GM06990 (cell line): ENCODE measurements at regions not wholly inside any gene's neighbourhood (a gene's known extent, or its start where the extent isn't known, plus 50 kb on each side); places are given as distances from the start of the nearest gene placed in this dataset.

ENCODE experiments used
- DNase-seq: peaks from one replicate; pipeline ENCODE4 v3.0.0-alpha.2; 2011; ENCODE audit not compliant: insufficient read length; ENCODE audit errors: extremely low read depth
- H3K27me3 ChIP-seq: replicated peaks from 2 replicates; pipeline ENCODE4 v1.6.0; 2011; ENCODE audit warnings: low read length; ENCODE audit not compliant: control insufficient read depth, insufficient read depth
- H3K36me3 ChIP-seq: 2 replicates; pipeline ENCODE4 v1.5.1; 2011; ENCODE audit warnings: low read length; ENCODE audit not compliant: control insufficient read depth, insufficient read depth
- H3K4me3 ChIP-seq: replicated peaks from 2 replicates; pipeline ENCODE4 v1.5.1; 2011; ENCODE audit warnings: low read depth, mild to moderate bottlenecking, control low read depth, low read length
- TF ChIP-seq, protein P1 (sequence below): IDR thresholded peaks from 2 replicates; pipeline ENCODE4 v1.5.1; 2011; ENCODE audit warnings: low read length, control low read depth, mild to moderate bottlenecking, inconsistent platforms; ENCODE audit not compliant: insufficient read depth, poor library complexity, severe bottlenecking

- Histone ChIP-seq H3K27me3 (no peaks in the 10 kb centered on the region), H3K4me3 (no peak overlapping the region), H3K36me3 (no peaks in the 10 kb centered on the region)
- TF ChIP-seq, protein P1, sequence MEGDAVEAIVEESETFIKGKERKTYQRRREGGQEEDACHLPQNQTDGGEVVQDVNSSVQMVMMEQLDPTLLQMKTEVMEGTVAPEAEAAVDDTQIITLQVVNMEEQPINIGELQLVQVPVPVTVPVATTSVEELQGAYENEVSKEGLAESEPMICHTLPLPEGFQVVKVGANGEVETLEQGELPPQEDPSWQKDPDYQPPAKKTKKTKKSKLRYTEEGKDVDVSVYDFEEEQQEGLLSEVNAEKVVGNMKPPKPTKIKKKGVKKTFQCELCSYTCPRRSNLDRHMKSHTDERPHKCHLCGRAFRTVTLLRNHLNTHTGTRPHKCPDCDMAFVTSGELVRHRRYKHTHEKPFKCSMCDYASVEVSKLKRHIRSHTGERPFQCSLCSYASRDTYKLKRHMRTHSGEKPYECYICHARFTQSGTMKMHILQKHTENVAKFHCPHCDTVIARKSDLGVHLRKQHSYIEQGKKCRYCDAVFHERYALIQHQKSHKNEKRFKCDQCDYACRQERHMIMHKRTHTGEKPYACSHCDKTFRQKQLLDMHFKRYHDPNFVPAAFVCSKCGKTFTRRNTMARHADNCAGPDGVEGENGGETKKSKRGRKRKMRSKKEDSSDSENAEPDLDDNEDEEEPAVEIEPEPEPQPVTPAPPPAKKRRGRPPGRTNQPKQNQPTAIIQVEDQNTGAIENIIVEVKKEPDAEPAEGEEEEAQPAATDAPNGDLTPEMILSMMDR: no peak
- DNase-seq: no peak
Observed at GRCh38 chr10:2543974-2544373, 523.4 kb upstream of the PFKP start.

DNA sequence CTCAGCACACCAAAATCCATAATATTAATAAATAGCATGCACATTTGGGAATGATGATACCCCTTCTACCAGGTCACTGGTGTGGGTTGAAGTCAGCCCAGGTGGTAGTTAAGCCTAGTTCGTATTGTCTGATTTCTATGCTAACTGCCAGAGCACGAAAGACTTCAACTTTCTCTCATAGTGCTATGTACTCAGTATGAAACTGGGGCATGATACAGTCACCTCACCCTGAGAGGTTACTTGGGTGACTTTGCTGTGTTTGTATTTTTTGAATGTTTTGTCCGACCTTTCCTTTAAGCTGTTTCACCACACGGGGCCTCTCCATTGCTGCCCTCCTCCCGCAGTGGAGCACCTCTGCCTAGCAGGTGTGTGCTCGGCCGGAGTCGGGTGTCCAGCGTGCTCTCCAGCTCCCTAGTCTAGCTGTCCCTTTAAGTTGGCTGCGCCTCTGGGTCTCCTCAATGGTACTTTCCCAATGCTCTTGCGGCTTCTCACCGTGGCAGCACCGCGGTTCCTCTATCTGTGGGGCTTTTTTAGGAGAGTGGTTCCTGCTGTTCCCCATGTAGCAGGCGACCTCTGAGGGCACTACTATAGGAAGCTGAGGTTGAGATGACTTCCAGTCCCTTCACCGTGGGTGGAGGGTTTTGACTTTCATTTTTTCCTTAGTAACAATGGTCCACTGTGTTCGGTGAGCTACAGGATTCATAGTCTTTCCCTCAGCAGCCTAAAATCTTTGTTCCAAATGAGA is 524.0 kb upstream of the PFKP start:
- TF ChIP-seq, protein P1: no peak
- Histone ChIP-seq H3K36me3 (no peaks in the 10 kb centered on the region), H3K4me3 (no peak overlapping the region), H3K27me3 (no peaks in the 10 kb centered on the region)
- no peak for DNase-seq

DNA sequence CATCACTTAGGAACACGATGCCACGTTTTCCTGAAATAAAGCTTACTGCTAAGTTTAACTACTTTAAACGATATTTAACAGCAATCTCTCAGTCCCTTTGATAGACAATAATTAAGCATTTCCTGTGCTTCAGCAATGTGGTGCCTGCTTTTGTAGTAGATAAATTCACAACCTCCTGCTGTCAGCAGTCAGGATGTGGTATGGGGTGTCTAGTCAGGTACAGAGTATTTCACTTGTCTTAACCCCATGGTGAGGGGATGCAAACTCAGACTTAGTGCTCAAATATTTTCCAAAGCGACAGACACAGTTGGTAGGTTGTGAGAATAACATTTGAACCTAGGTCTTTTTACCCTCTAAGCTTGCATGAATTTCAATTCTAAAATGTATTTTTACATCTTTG is 526.2 kb upstream of the PFKP start:
- H3K4me3 ChIP-seq: no peak overlapping the region
- TF ChIP-seq, protein P1: no peak
- no peaks in the 10 kb centered on the region for H3K36me3 ChIP-seq
- no peak for DNase-seq
- no peaks in the 10 kb centered on the region for H3K27me3 ChIP-seq

GRCh38 chr10:2529945-2530344 is 537.4 kb upstream of the PFKP start:
- H3K36me3 ChIP-seq: no peaks in the 10 kb centered on the region
- TF ChIP-seq, protein P1: no peak
- H3K4me3 ChIP-seq: no peak overlapping the region
- H3K27me3 ChIP-seq: no peaks in the 10 kb centered on the region
- no peak for DNase-seq

- TF ChIP-seq, protein P1: no peak
- Histone ChIP-seq H3K36me3 (no peaks in the 10 kb centered on the region), H3K4me3 (no peak overlapping the region), H3K27me3 (no peaks in the 10 kb centered on the region)
- DNase-seq: no peak
Observed at GRCh38 chr10:2525781-2526180, 541.6 kb upstream of the PFKP start.

DNA sequence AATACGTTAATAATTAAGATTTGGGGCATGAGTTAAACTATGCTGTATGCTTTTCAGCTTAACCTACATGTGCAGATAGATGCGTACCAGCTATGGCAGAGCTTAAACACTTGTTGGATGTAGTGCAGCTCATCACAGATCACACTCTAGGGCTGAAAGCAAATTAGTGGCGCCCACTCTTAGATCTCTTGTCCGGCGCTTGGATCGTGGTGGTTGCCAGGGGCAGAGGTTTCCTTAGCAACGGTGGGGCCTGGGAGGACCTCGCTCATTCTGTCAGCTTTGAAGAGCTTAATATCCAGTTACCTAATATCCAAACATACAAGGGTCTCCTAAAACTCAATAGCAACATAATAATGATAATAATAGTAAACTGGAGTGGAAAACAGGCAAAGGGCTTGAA is 548.2 kb upstream of the PFKP start:
- TF ChIP-seq, protein P1: no peak
- H3K4me3 ChIP-seq: no peak overlapping the region
- no peaks in the 10 kb centered on the region for H3K27me3 ChIP-seq
- no peaks in the 10 kb centered on the region for H3K36me3 ChIP-seq
- no peak for DNase-seq
